Muscle layer of duodenum (tissue), 2 donors: ENCODE measurements at regions not wholly inside any gene's neighbourhood (a gene's known extent, or its start where the extent isn't known, plus 50 kb on each side); places are given as distances from the start of the nearest gene placed in this dataset.

ENCODE experiments used
- H3K27ac ChIP-seq: one replicate; pipeline ENCODE4 v1.7.0; 2013; ENCODE audit warnings: mild to moderate bottlenecking, low read length
- H3K27me3 ChIP-seq: one replicate; pipeline ENCODE4 v1.7.0; 2013; ENCODE audit warnings: low read depth, mild to moderate bottlenecking, control low read depth, low read length
- H3K36me3 ChIP-seq, 2 donors: one replicate each; pipeline ENCODE4 v1.7.0; 2013; ENCODE audit warnings: low read length in 2 of 2, control low read depth in 1 of 2, mild to moderate bottlenecking in 1 of 2; ENCODE audit not compliant: insufficient read depth in 2 of 2, control insufficient read depth in 1 of 2
- H3K4me1 ChIP-seq, 2 donors: one replicate each; pipeline ENCODE4 v1.7.0; 2013; ENCODE audit warnings: low read length in 2 of 2, mild to moderate bottlenecking in 2 of 2, control low read depth in 1 of 2, moderate library complexity in 1 of 2; ENCODE audit not compliant: insufficient read depth in 2 of 2, control insufficient read depth in 1 of 2
- H3K4me3 ChIP-seq, 2 donors: one replicate each; pipeline ENCODE4 v1.7.0; 2013; ENCODE audit warnings: low read length in 2 of 2, low read depth in 1 of 2, mild to moderate bottlenecking in 1 of 2
- H3K9me3 ChIP-seq, 2 donors: one replicate each; pipeline ENCODE4 v1.7.0; 2013; ENCODE audit warnings: low read length in 2 of 2, control low read depth in 1 of 2, mild to moderate bottlenecking in 1 of 2; ENCODE audit not compliant: control insufficient read depth in 1 of 2
- donor health status: healthy.

DNA sequence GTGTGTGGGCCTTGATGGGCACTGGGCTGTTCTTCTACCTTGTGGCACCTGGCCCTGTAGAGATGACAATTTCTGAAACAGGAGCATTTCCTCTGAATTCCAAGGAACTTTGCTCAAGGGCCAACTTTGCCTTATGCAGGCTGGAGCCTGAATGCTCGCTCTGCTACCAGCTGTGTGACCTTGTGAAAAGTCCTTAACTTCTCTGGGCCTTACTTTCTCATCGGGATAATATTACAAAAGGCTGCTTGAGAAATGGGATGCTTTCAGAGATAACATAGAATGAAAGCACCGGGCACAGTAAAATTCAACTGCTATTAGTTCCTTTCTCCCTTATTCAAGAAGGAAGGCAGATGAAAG is 58.8 kb downstream of the GADD45G start:
- Histone ChIP-seq H3K4me1 (peaks cover 9 to 24% of the 10 kb centered on the region in 2 donors), H3K36me3 (no peaks in the 10 kb centered on the region), H3K27me3 (no peaks in the 10 kb centered on the region), H3K4me3 (no peak overlapping the region), H3K9me3 (no peaks in the 10 kb centered on the region), H3K27ac (no peak overlapping the region)

DNA sequence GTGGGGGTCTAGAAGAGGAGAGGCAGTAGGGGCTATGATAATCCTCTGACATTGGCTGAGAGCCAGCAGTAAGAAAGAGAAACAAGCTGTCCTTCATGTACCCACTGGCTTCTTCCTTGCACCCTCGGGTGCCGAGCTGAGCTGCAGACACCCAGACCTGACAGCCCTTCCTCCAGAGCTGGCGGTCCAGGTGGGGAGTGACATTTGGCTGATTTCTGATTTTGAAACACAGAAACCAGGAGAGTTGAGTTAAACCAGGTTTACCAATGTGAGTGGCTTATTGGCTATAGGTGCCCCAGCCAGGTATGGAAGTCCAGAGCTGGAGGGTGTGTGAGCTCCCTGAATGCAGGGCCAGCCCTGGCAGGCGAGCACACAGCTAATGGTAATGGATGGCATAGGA is 59.2 kb downstream of the GADD45G start:
- H3K4me1 ChIP-seq = peaks cover 9 to 24% of the 10 kb centered on the region in 2 donors
- no peaks in the 10 kb centered on the region for H3K27me3 ChIP-seq
- no peaks in the 10 kb centered on the region for H3K36me3 ChIP-seq
- no peak overlapping the region for H3K4me3 ChIP-seq
- H3K9me3 ChIP-seq = no peaks in the 10 kb centered on the region
- no peak overlapping the region for H3K27ac ChIP-seq

DNA sequence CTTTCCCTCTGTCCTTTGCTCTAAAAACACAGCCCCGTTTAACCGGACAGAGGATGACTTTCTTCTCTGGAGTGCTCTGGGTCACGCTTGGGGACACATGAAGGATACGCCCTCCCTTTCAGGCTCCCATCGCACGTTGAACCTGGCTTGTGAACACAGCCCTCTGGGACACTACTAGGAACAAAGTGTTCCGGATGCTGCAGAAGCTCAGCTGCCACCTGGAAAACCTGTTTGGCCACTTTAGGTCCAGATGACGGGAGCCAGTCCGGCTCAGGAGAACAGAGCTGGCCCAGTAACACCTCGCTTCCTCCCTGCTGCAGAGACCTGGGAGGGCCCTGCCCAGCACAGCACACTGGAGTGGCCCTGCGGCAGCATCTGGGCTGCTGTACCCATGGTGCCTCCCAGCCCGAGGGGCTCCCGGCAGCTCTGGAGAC is 60.1 kb downstream of the GADD45G start:
- H3K27ac ChIP-seq = no peak overlapping the region
- H3K4me1 ChIP-seq = peaks cover 9 to 24% of the 10 kb centered on the region in 2 donors

GRCh38 chr9:89666364-89666763 is 61.6 kb downstream of the GADD45G start:
- H3K4me1 ChIP-seq = peaks cover 3 to 14% of the 10 kb centered on the region in 2 donors

More for the DNA sequence above, 60.1 kb downstream of the GADD45G start:
- H3K4me3 ChIP-seq = no peak overlapping the region
- no peaks in the 10 kb centered on the region for H3K9me3 ChIP-seq
- no peaks in the 10 kb centered on the region for H3K36me3 ChIP-seq
- H3K27me3 ChIP-seq = no peaks in the 10 kb centered on the region

GRCh38 chr9:89666950-89667349 is 62.1 kb downstream of the GADD45G start:
- no peaks in the 10 kb centered on the region for H3K27me3 ChIP-seq
- peaks cover 0 to 9% of the 10 kb centered on the region in 2 donors for H3K4me1 ChIP-seq
- no peak overlapping the region for H3K4me3 ChIP-seq
- H3K27ac ChIP-seq = no peak overlapping the region
- no peaks in the 10 kb centered on the region for H3K9me3 ChIP-seq
- no peaks in the 10 kb centered on the region for H3K36me3 ChIP-seq

More at GRCh38 chr9:89666364-89666763, 61.6 kb downstream of the GADD45G start:
- Histone ChIP-seq H3K27ac (no peak overlapping the region), H3K27me3 (no peaks in the 10 kb centered on the region), H3K36me3 (no peaks in the 10 kb centered on the region), H3K9me3 (no peaks in the 10 kb centered on the region), H3K4me3 (no peak overlapping the region)

- H3K27me3 ChIP-seq = no peaks in the 10 kb centered on the region
- H3K36me3 ChIP-seq = no peaks in the 10 kb centered on the region
- no peaks in the 10 kb centered on the region for H3K9me3 ChIP-seq
- no peak overlapping the region for H3K4me3 ChIP-seq
- no peak overlapping the region for H3K27ac ChIP-seq
- H3K4me1 ChIP-seq = peaks cover 0 to under 1% of the 10 kb centered on the region in 2 donors
These were observed 62.9 kb downstream of the GADD45G start for GRCh38 chr9:89667726-89668125.

- Histone ChIP-seq H3K27me3 (no peaks in the 10 kb centered on the region), H3K4me3 (no peak overlapping the region), H3K27ac (no peak overlapping the region), H3K9me3 (no peaks in the 10 kb centered on the region), H3K4me1 (no peaks in the 10 kb centered on the region), H3K36me3 (no peaks in the 10 kb centered on the region)
These were observed 63.5 kb downstream of the GADD45G start for GRCh38 chr9:89668216-89668865.

GRCh38 chr9:89668866-89669246 is 64.0 kb downstream of the GADD45G start:
- H3K27ac ChIP-seq = no peak overlapping the region
- H3K4me1 ChIP-seq = no peaks in the 10 kb centered on the region
- H3K4me3 ChIP-seq = no peak overlapping the region
- H3K27me3 ChIP-seq = no peaks in the 10 kb centered on the region
- H3K36me3 ChIP-seq = no peaks in the 10 kb centered on the region
- H3K9me3 ChIP-seq = no peaks in the 10 kb centered on the region

- Histone ChIP-seq H3K36me3 (no peaks in the 10 kb centered on the region), H3K4me3 (no peak overlapping the region), H3K9me3 (no peaks in the 10 kb centered on the region), H3K27ac (no peak overlapping the region), H3K27me3 (no peaks in the 10 kb centered on the region), H3K4me1 (no peaks in the 10 kb centered on the region)
These were observed 64.6 kb downstream of the GADD45G start for GRCh38 chr9:89669361-89669842.

DNA sequence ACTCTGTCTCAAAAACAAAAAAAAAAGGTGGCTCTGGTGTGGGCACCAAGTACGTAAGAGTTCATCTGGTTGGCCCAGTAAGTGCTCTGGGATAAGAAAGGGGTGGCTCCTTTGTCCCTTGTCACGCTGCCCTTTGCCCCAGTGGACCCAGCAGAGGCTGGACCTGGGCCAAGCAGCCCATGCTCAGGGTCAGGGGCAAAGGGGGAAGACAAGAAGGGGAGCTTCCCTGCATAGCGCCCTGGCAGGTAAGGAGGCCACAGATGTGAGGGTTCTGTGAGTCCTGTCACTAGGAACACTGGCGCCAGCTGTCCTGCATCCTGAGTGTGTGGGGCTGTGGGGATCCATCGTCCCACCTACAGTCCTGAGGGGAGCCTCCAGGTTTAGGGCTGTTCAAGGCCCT is 65.3 kb downstream of the GADD45G start:
- Histone ChIP-seq H3K27me3 (no peaks in the 10 kb centered on the region), H3K36me3 (no peaks in the 10 kb centered on the region), H3K4me1 (no peaks in the 10 kb centered on the region), H3K27ac (no peak overlapping the region), H3K4me3 (no peak overlapping the region), H3K9me3 (no peaks in the 10 kb centered on the region)

GRCh38 chr9:89670801-89671434 is 66.1 kb downstream of the GADD45G start:
- Histone ChIP-seq H3K27me3 (no peaks in the 10 kb centered on the region), H3K36me3 (no peaks in the 10 kb centered on the region), H3K9me3 (no peaks in the 10 kb centered on the region), H3K4me3 (no peak overlapping the region), H3K27ac (no peak overlapping the region), H3K4me1 (no peaks in the 10 kb centered on the region)

GRCh38 chr9:89674667-89675057 is 69.8 kb downstream of the GADD45G start:
- no peaks in the 10 kb centered on the region for H3K36me3 ChIP-seq
- H3K4me1 ChIP-seq = peaks cover 0 to 15% of the 10 kb centered on the region in 2 donors
- no peak overlapping the region for H3K4me3 ChIP-seq
- no peaks in the 10 kb centered on the region for H3K9me3 ChIP-seq
- H3K27ac ChIP-seq = no peak overlapping the region
- H3K27me3 ChIP-seq = no peaks in the 10 kb centered on the region
